Fibroblast of lung (primary cell): ENCODE measurements at regions not wholly inside any gene's neighbourhood (a gene's known extent, or its start where the extent isn't known, plus 50 kb on each side); places are given as distances from the start of the nearest gene placed in this dataset.

ENCODE experiments used
- DNase-seq, 2 donors: peaks; one replicate each; pipeline versions ENCODE4 v3.0.0 to v3.0.0-alpha.2; 2010; ENCODE audit warnings: low read depth in 2 of 2
- H2AFZ ChIP-seq: 2 replicates; pipeline ENCODE4 v1.5.1; 2012; ENCODE audit warnings: low read length, control low read depth, inconsistent platforms
- H3K27ac ChIP-seq: 2 replicates; pipeline ENCODE4 v1.5.1; 2011; ENCODE audit warnings: low read length, control low read depth; ENCODE audit not compliant: insufficient read depth
- H3K27me3 ChIP-seq: 2 replicates; pipeline ENCODE4 v1.5.1; 2011; ENCODE audit warnings: mild to moderate bottlenecking, low read length; ENCODE audit not compliant: control insufficient read depth, insufficient read depth
- H3K36me3 ChIP-seq: 2 replicates; pipeline ENCODE4 v1.5.1; 2011; ENCODE audit warnings: low read length; ENCODE audit not compliant: control insufficient read depth, insufficient read depth
- H3K4me1 ChIP-seq: 2 replicates; pipeline ENCODE4 v1.5.1; 2011; ENCODE audit warnings: low read length; ENCODE audit not compliant: control insufficient read depth, insufficient read depth; ENCODE audit errors: extremely low read depth
- H3K4me2 ChIP-seq: 2 replicates; pipeline ENCODE4 v1.5.1; 2011; ENCODE audit warnings: low read length, control low read depth; ENCODE audit not compliant: insufficient read depth; ENCODE audit errors: extremely low read depth
- H3K4me3 ChIP-seq, 4 experiments: fragments of 200-600 bp in 1 of 4; sonication (generic) in 1 of 4; replicated peaks in 1 of 4; 2 replicates each; pipeline ENCODE4 v1.5.1; 2011 to 2016; ENCODE audit warnings: low read length in 4 of 4, low read depth in 3 of 4, mild to moderate bottlenecking in 3 of 4, control low read depth in 2 of 4, inconsistent platforms in 1 of 4, mixed read lengths in 1 of 4; ENCODE audit not compliant: insufficient read depth in 1 of 4; ENCODE audit errors: control extremely low read depth in 1 of 4
- H3K79me2 ChIP-seq: 2 replicates; pipeline ENCODE4 v1.5.1; 2012; ENCODE audit warnings: mild to moderate bottlenecking, low read length, inconsistent platforms; ENCODE audit not compliant: control insufficient read depth, insufficient read depth
- H3K9ac ChIP-seq: 2 replicates; pipeline ENCODE4 v1.5.1; 2011; ENCODE audit warnings: mild to moderate bottlenecking, low read length, control low read depth; ENCODE audit not compliant: insufficient read depth
- H3K9me3 ChIP-seq: 2 replicates; pipeline ENCODE4 v1.5.1; 2012; ENCODE audit warnings: low read depth, low read length; ENCODE audit not compliant: control insufficient read depth, insufficient read depth
- H4K20me1 ChIP-seq: 2 replicates; pipeline ENCODE4 v1.5.1; 2011; ENCODE audit warnings: low read length; ENCODE audit not compliant: control insufficient read depth, insufficient read depth; ENCODE audit errors: extremely low read depth
- CTCF ChIP-seq, 2 donors: IDR thresholded peaks in 1 of 2; conservative IDR thresholded peaks in 1 of 2; 1 replicate in 1 of 2; 2 replicates in 1 of 2; pipeline ENCODE4 v1.5.1; 2011 to 2012; ENCODE audit warnings: low read length in 2 of 2, control low read depth in 1 of 2, inconsistent platforms in 1 of 2, low read depth in 1 of 2, mild to moderate bottlenecking in 1 of 2
- EZH2 ChIP-seq: IDR thresholded peaks from 2 replicates; pipeline ENCODE4 v1.5.1; 2012; ENCODE audit warnings: low read length, control low read depth, mild to moderate bottlenecking; ENCODE audit errors: missing control alignments

GRCh38 chr4:55018521-55018920 lies 106.9 kb downstream of the KDR start:
- no peak overlapping the region for H3K9ac ChIP-seq
- H4K20me1 ChIP-seq = no peaks in the 10 kb centered on the region
- no peak overlapping the region for H2AFZ ChIP-seq
- H3K27me3 ChIP-seq = no peaks in the 10 kb centered on the region
- no peaks in the 10 kb centered on the region for H3K36me3 ChIP-seq
- no peak overlapping the region for H3K27ac ChIP-seq
- H3K4me1 ChIP-seq = no peaks in the 10 kb centered on the region
- no peak overlapping the region for H3K4me2 ChIP-seq
- DNase-seq = peak in 1 of 2 donors; percentile 53
- no peak for TF ChIP-seq EZH2
- TF ChIP-seq CTCF (conservative IDR thresholded peaks at IDR 0.05 in 1 of 2, IDR thresholded peaks at IDR 0.05 in 1 of 2; ENCODE audit: low read depth in 1 of 2, low read length in 2 of 2) = no peak
- no peaks in the 10 kb centered on the region for H3K9me3 ChIP-seq
- H3K4me3 ChIP-seq = no peak overlapping the region
- H3K79me2 ChIP-seq = no peaks in the 10 kb centered on the region

GRCh38 chr4:55017406-55017805 lies 108.0 kb downstream of the KDR start:
- no peaks in the 10 kb centered on the region for H3K4me1 ChIP-seq
- TF ChIP-seq CTCF (conservative IDR thresholded peaks at IDR 0.05 in 1 of 2, IDR thresholded peaks at IDR 0.05 in 1 of 2; ENCODE audit: low read depth in 1 of 2, low read length in 2 of 2) = no peak
- no peak for TF ChIP-seq EZH2
- H4K20me1 ChIP-seq = no peaks in the 10 kb centered on the region
- H3K9me3 ChIP-seq = no peaks in the 10 kb centered on the region
- no peak overlapping the region for H3K4me2 ChIP-seq
- no peak overlapping the region for H2AFZ ChIP-seq
- H3K27me3 ChIP-seq = no peaks in the 10 kb centered on the region
- H3K79me2 ChIP-seq = no peaks in the 10 kb centered on the region
- H3K27ac ChIP-seq = no peak overlapping the region
- no peaks in the 10 kb centered on the region for H3K36me3 ChIP-seq
- no peak for DNase-seq
- no peak overlapping the region for H3K9ac ChIP-seq
- no peak overlapping the region for H3K4me3 ChIP-seq

GRCh38 chr4:55016131-55016530 lies 109.3 kb downstream of the KDR start:
- Histone ChIP-seq H3K4me1 (no peaks in the 10 kb centered on the region), H3K4me2 (no peak overlapping the region), H2AFZ (no peak overlapping the region), H3K4me3 (no peak overlapping the region), H3K27me3 (no peaks in the 10 kb centered on the region), H3K36me3 (no peaks in the 10 kb centered on the region), H3K27ac (no peak overlapping the region), H3K9me3 (no peaks in the 10 kb centered on the region), H3K9ac (no peak overlapping the region), H4K20me1 (no peaks in the 10 kb centered on the region), H3K79me2 (no peaks in the 10 kb centered on the region)
- TF ChIP-seq CTCF (conservative IDR thresholded peaks at IDR 0.05 in 1 of 2, IDR thresholded peaks at IDR 0.05 in 1 of 2; ENCODE audit: low read depth in 1 of 2, low read length in 2 of 2) = no peak
- no peak for TF ChIP-seq EZH2
- DNase-seq = no peak
